HFF-Myc (cell line): ENCODE measurements at regions not wholly inside any gene's neighbourhood (a gene's known extent, or its start where the extent isn't known, plus 50 kb on each side); places are given as distances from the start of the nearest gene placed in this dataset.

Experiments
- DNase-seq: peaks from one replicate; pipeline ENCODE4 v3.0.0-alpha.2; 2011; ENCODE audit warnings: low read depth; ENCODE audit errors: extremely low read depth
- H3K4me3 ChIP-seq: replicated peaks from 2 replicates; pipeline ENCODE4 v1.5.1; 2011; ENCODE audit warnings: low read depth, mild to moderate bottlenecking, control low read depth, low read length
- CTCF ChIP-seq: IDR thresholded peaks from 2 replicates; pipeline ENCODE4 v1.5.1; 2012; ENCODE audit warnings: mild to moderate bottlenecking, low read depth, low read length, control low read depth; ENCODE audit errors: missing control alignments

- TF ChIP-seq CTCF = peak; percentile 3
- DNase-seq = no peak
Measured at GRCh38 chrX:68947882-68948605, 119.2 kb downstream of the EFNB1 start.

GRCh38 chrX:68945603-68946228 is 116.9 kb downstream of the EFNB1 start:
- no peak for DNase-seq
- no peak overlapping the region for H3K4me3 ChIP-seq
- TF ChIP-seq CTCF = peak; percentile 31

More at GRCh38 chrX:68947882-68948605, 119.2 kb downstream of the EFNB1 start:
- H3K4me3 ChIP-seq = no peak overlapping the region

GRCh38 chrX:68945081-68945602 is 116.3 kb downstream of the EFNB1 start:
- no peak for TF ChIP-seq CTCF
- no peak for DNase-seq

GRCh38 chrX:68944211-68944610 is 115.4 kb downstream of the EFNB1 start:
- no peak overlapping the region for H3K4me3 ChIP-seq
- TF ChIP-seq CTCF = no peak
- no peak for DNase-seq

More at GRCh38 chrX:68945081-68945602, 116.3 kb downstream of the EFNB1 start:
- H3K4me3 ChIP-seq = no peak overlapping the region

GRCh38 chrX:68942840-68943239 is 114.0 kb downstream of the EFNB1 start:
- no peak for TF ChIP-seq CTCF
- no peak for DNase-seq
- no peak overlapping the region for H3K4me3 ChIP-seq

- no peak for DNase-seq
- no peak for TF ChIP-seq CTCF
- H3K4me3 ChIP-seq = no peak overlapping the region
Measured at GRCh38 chrX:68942104-68942503, 113.3 kb downstream of the EFNB1 start.
